OCI-LY7 (cell line): ENCODE measurements at regions not wholly inside any gene's neighbourhood (a gene's known extent, or its start where the extent isn't known, plus 50 kb on each side); places are given as distances from the start of the nearest gene placed in this dataset.

Experiments
- CTCF ChIP-seq: fragments of 200-600 bp; sonication (generic); conservative IDR thresholded peaks from 2 replicates; pipeline ENCODE4 v1.5.1; 2014; ENCODE audit warnings: mild to moderate bottlenecking, antibody characterized with exemption, low read length, moderate library complexity, mixed read lengths
- EZH2phosphoT487 ChIP-seq: fragments of 200-600 bp; sonication (generic); IDR thresholded peaks from 2 replicates; pipeline ENCODE4 v1.6.1; 2018; ENCODE audit warnings: low read depth, borderline replicate concordance, mild to moderate bottlenecking, mixed run types, antibody characterized with exemption, low read length, moderate library complexity, mixed read lengths

GRCh38 chr6:168915855-168916254 is 337.8 kb downstream of the THBS2 start:
- no peak for TF ChIP-seq CTCF
- no peak for TF ChIP-seq EZH2phosphoT487
